SK-N-SH treated with all-trans-retinoic acid at 6 μM for 48 hours (cell line): ENCODE measurements at regions not wholly inside any gene's neighbourhood (a gene's known extent, or its start where the extent isn't known, plus 50 kb on each side); places are given as distances from the start of the nearest gene placed in this dataset.

Experiments
- ATAC-seq: fragments of 200-7000 bp; cut with Tn5 transposase; 3 replicates; pipeline ENCODE4 v1.9.1; 2020; ENCODE audit warnings: mild to moderate bottlenecking, moderate library complexity
- ARNTL ChIP-seq: fragments of 450-650 bp; formaldehyde crosslinking; IDR thresholded peaks from 2 replicates; pipeline ENCODE4 v1.5.0; 2020; ENCODE audit warnings: low read depth, mild to moderate bottlenecking, moderate library complexity, borderline replicate concordance
- BACH2 ChIP-seq: fragments of 250-450 bp; sonication (Bioruptor Pico); IDR thresholded peaks from 2 replicates; pipeline ENCODE4 v1.9.0; 2021; ENCODE audit warnings: mild to moderate bottlenecking, borderline replicate concordance
- CREB5 ChIP-seq: fragments of 250-450 bp; sonication (Bioruptor Pico); IDR thresholded peaks from 2 replicates; pipeline ENCODE4 v1.5.1; 2020; ENCODE audit warnings: low read depth, mild to moderate bottlenecking, moderate library complexity
- CSDC2 ChIP-seq: fragments of 250-450 bp; sonication (Bioruptor Pico); IDR thresholded peaks from 2 replicates; pipeline ENCODE4 v1.5.0; 2020; ENCODE audit warnings: mild to moderate bottlenecking, moderate library complexity
- CSRNP3 ChIP-seq: fragments of 250-450 bp; sonication (Bioruptor Pico); IDR thresholded peaks from 2 replicates; pipeline ENCODE4 v1.5.1; 2021; ENCODE audit warnings: mild to moderate bottlenecking, moderate library complexity
- ESRRG ChIP-seq: fragments of 250-450 bp; sonication (Bioruptor Pico); IDR thresholded peaks from 2 replicates; pipeline ENCODE4 v1.6.1; 2021; ENCODE audit warnings: mild to moderate bottlenecking
- GLIS3 ChIP-seq: fragments of 250-450 bp; sonication (Bioruptor Pico); IDR thresholded peaks from 2 replicates; pipeline ENCODE4 v1.5.0; 2020; ENCODE audit warnings: mild to moderate bottlenecking, moderate library complexity
- ISL1 ChIP-seq: fragments of 250-450 bp; sonication (Bioruptor Pico); IDR thresholded peaks from 2 replicates; pipeline ENCODE4 v2.1.2; 2022; ENCODE audit warnings: mild to moderate bottlenecking, moderate library complexity
- OSR1 ChIP-seq: fragments of 250-450 bp; sonication (Bioruptor Pico); IDR thresholded peaks from 2 replicates; pipeline ENCODE4 v1.8.0; 2022; ENCODE audit warnings: moderate library complexity, mild to moderate bottlenecking, inconsistent platforms
- POU6F1 ChIP-seq: fragments of 250-450 bp; sonication (Bioruptor Pico); IDR thresholded peaks from 2 replicates; pipeline ENCODE4 v1.8.0; 2021; ENCODE audit warnings: low read depth, mild to moderate bottlenecking, moderate library complexity, borderline replicate concordance
- PPARA ChIP-seq: fragments of 250-450 bp; sonication (Bioruptor Pico); IDR thresholded peaks from 2 replicates; pipeline ENCODE4 v1.5.0; 2020; ENCODE audit warnings: mild to moderate bottlenecking, borderline replicate concordance
- RARB ChIP-seq: fragments of 250-450 bp; sonication (Bioruptor Pico); IDR thresholded peaks from 2 replicates; pipeline ENCODE4 v1.8.0; 2021; ENCODE audit warnings: mild to moderate bottlenecking, moderate library complexity
- SNAI2 ChIP-seq: fragments of 250-450 bp; sonication (Bioruptor Pico); IDR thresholded peaks from 2 replicates; pipeline ENCODE4 v1.5.0; 2020; ENCODE audit warnings: mild to moderate bottlenecking, moderate library complexity
- TCF4 ChIP-seq: fragments of 250-450 bp; sonication (Bioruptor Pico); IDR thresholded peaks from 2 replicates; pipeline ENCODE4 v1.8.0; 2021; ENCODE audit warnings: mild to moderate bottlenecking, moderate library complexity, borderline replicate concordance
- TOX ChIP-seq: fragments of 250-450 bp; sonication (Bioruptor Pico); IDR thresholded peaks from 2 replicates; pipeline ENCODE4 v1.8.0; 2021; ENCODE audit warnings: mild to moderate bottlenecking, moderate library complexity, borderline replicate concordance
- ZC3H10 ChIP-seq: fragments of 250-450 bp; sonication (Bioruptor Pico); IDR thresholded peaks from 2 replicates; pipeline ENCODE4 v1.5.1; 2021; ENCODE audit warnings: mild to moderate bottlenecking, moderate library complexity
- ZFP3 ChIP-seq: fragments of 250-450 bp; sonication (Bioruptor Pico); IDR thresholded peaks from 2 replicates; pipeline ENCODE4 v1.5.0; 2020; ENCODE audit warnings: mild to moderate bottlenecking, moderate library complexity
- ZFP30 ChIP-seq: fragments of 450-650 bp; formaldehyde crosslinking; IDR thresholded peaks from 2 replicates; pipeline ENCODE4 v1.5.0; 2022; ENCODE audit warnings: mild to moderate bottlenecking, moderate library complexity
- ZNF565 ChIP-seq: fragments of 450-650 bp; formaldehyde crosslinking; conservative IDR thresholded peaks from 2 replicates; pipeline ENCODE4 v1.5.0; 2020; ENCODE audit warnings: low read depth, mild to moderate bottlenecking, moderate library complexity
- ZNF8 ChIP-seq: fragments of 450-650 bp; formaldehyde crosslinking; IDR thresholded peaks from 2 replicates; pipeline ENCODE4 v1.5.0; 2020; ENCODE audit warnings: mild to moderate bottlenecking, moderate library complexity
- TF ChIP-seq, protein P1 (sequence below): fragments of 250-450 bp; sonication (Bioruptor Pico); IDR thresholded peaks from 2 replicates; pipeline ENCODE4 v1.8.0; 2020; ENCODE audit warnings: mild to moderate bottlenecking, moderate library complexity, borderline replicate concordance

DNA sequence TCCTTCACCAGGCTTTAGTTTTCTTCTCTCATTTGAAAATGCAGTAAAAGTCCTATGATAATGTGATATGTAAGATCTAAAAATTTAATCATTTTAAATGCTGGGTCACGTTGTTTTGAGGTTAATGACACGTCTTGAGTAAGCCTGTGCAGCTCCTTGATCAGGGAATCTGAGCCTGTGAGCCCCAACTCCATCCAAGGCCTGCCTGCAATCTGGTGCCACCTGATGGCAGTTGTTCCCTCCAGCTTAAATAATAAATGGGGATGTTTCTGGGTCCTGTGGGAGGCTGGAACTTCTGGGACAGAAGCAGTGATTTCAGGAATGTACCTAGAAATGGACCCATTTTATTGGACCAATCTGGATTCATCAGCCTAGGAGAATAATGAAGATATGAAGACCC is 455.4 kb upstream of the ADGRL3 start:
- ATAC-seq = peak; percentile 51; the same call in 1 of the 3 replicates
- no peak for TF ChIP-seq BACH2
- no peak for TF ChIP-seq POU6F1 (CRISPR knock-in tag)
- no peak for TF ChIP-seq ESRRG (CRISPR knock-in tag)

- TF ChIP-seq ZNF565 = no peak
- no peak for TF ChIP-seq ZFP3 (CRISPR knock-in tag)
- no peak for ATAC-seq
Observed at GRCh38 chr4:60745800-60746571, 454.1 kb upstream of the ADGRL3 start.

DNA sequence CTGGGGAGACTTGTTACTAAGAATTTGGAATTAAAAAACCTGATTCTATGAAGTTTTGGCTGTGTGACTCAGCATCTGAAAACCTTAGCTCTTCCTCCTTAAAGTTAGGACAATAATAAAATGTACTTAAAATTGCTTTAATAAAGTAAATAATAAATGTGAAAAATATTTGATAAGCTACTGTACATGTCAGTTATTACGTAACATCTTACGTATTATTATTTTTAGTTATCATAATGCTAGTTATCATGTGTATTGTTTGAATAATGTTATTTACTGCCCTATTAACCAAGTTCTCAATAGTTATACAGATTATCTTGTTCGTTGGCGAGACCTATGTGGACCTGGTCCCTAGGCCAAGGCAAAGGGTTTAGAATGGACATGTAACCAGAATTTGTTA is 449.2 kb upstream of the ADGRL3 start:
- TF ChIP-seq SNAI2 (no peak), OSR1 (CRISPR knock-in tag) (no peak), ZFP3 (CRISPR knock-in tag) (no peak), CREB5 (CRISPR knock-in tag) (no peak), ZNF565 (no peak), TCF4 (no peak), ZFP30 (CRISPR knock-in tag) (no peak), CSRNP3 (CRISPR knock-in tag) (no peak), BACH2 (no peak), RARB (CRISPR knock-in tag) (no peak), ESRRG (CRISPR knock-in tag) (no peak), POU6F1 (CRISPR knock-in tag) (no peak), ZNF8 (CRISPR knock-in tag) (no peak), ISL1 (CRISPR knock-in tag) (no peak), PPARA (CRISPR knock-in tag) (no peak), GLIS3 (CRISPR knock-in tag) (no peak)
- TF ChIP-seq, protein P1, sequence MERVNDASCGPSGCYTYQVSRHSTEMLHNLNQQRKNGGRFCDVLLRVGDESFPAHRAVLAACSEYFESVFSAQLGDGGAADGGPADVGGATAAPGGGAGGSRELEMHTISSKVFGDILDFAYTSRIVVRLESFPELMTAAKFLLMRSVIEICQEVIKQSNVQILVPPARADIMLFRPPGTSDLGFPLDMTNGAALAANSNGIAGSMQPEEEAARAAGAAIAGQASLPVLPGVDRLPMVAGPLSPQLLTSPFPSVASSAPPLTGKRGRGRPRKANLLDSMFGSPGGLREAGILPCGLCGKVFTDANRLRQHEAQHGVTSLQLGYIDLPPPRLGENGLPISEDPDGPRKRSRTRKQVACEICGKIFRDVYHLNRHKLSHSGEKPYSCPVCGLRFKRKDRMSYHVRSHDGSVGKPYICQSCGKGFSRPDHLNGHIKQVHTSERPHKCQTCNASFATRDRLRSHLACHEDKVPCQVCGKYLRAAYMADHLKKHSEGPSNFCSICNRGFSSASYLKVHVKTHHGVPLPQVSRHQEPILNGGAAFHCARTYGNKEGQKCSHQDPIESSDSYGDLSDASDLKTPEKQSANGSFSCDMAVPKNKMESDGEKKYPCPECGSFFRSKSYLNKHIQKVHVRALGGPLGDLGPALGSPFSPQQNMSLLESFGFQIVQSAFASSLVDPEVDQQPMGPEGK (CRISPR knock-in tag) = no peak
- ATAC-seq = no peak

GRCh38 chr4:60757986-60758680 is 442.0 kb upstream of the ADGRL3 start:
- no peak for ATAC-seq
- TF ChIP-seq ZC3H10 (CRISPR knock-in tag) (no peak), TCF4 (no peak), GLIS3 (CRISPR knock-in tag) (no peak), ZNF8 (CRISPR knock-in tag) (no peak), PPARA (CRISPR knock-in tag) (no peak), ZFP3 (CRISPR knock-in tag) (no peak), ZFP30 (CRISPR knock-in tag) (no peak), TOX (CRISPR knock-in tag) (no peak), RARB (CRISPR knock-in tag) (no peak), ARNTL (CRISPR knock-in tag) (no peak), BACH2 (no peak), CSDC2 (CRISPR knock-in tag) (no peak), OSR1 (CRISPR knock-in tag) (no peak), ZNF565 (no peak), SNAI2 (no peak), ESRRG (CRISPR knock-in tag) (no peak), POU6F1 (CRISPR knock-in tag) (no peak)
- TF ChIP-seq, protein P1 (CRISPR knock-in tag) = no peak
